Erythroblast (primary cell): ENCODE measurements at regions not wholly inside any gene's neighbourhood (a gene's known extent, or its start where the extent isn't known, plus 50 kb on each side); places are given as distances from the start of the nearest gene placed in this dataset.

ENCODE experiments used
- DNase-seq, 2 experiments: peaks; one replicate each; lab custom pipeline; 2025; lab: John Stamatoyannopoulos, UW
- GATA1 ChIP-seq: IDR thresholded peaks from 2 replicates; pipeline ENCODE4 v1.6.1; 2011; ENCODE audit warnings: low read depth, mild to moderate bottlenecking, control low read depth, low read length, moderate library complexity
- POLR2A ChIP-seq: IDR thresholded peaks from 2 replicates; pipeline ENCODE4 v1.6.1; 2011; ENCODE audit warnings: mild to moderate bottlenecking, low read length

- no peak for TF ChIP-seq GATA1
- TF ChIP-seq POLR2A: no peak
- DNase-seq: no peak
These were observed 274.8 kb downstream of the TSHZ3 start for GRCh38 chr19:31074199-31075125.

GRCh38 chr19:31073485-31074198, 275.6 kb downstream of the TSHZ3 start:
- TF ChIP-seq GATA1 (no peak), POLR2A (no peak)

GRCh38 chr19:31072451-31072850, 276.8 kb downstream of the TSHZ3 start:
- TF ChIP-seq POLR2A: no peak
- TF ChIP-seq GATA1: no peak
- DNase-seq: no peak

More at GRCh38 chr19:31073485-31074198, 275.6 kb downstream of the TSHZ3 start:
- no peak for DNase-seq

GRCh38 chr19:31071136-31071855, 277.9 kb downstream of the TSHZ3 start:
- TF ChIP-seq GATA1 (no peak), POLR2A (no peak)
- DNase-seq: no peak

- TF ChIP-seq POLR2A (no peak), GATA1 (no peak)
- DNase-seq: no peak
These were observed 278.8 kb downstream of the TSHZ3 start for GRCh38 chr19:31070146-31071065.

GRCh38 chr19:31068268-31068667, 281.0 kb downstream of the TSHZ3 start:
- TF ChIP-seq POLR2A (no peak), GATA1 (no peak)
- no peak for DNase-seq

GRCh38 chr19:31066385-31066784, 282.9 kb downstream of the TSHZ3 start:
- DNase-seq: no peak
- no peak for TF ChIP-seq GATA1
- TF ChIP-seq POLR2A: no peak

GRCh38 chr19:31064491-31064890, 284.7 kb downstream of the TSHZ3 start:
- no peak for DNase-seq
- no peak for TF ChIP-seq GATA1
- no peak for TF ChIP-seq POLR2A

- TF ChIP-seq GATA1 (no peak), POLR2A (no peak)
These were observed 290.4 kb downstream of the TSHZ3 start for GRCh38 chr19:31058676-31059340.

GRCh38 chr19:31057476-31057875, 291.8 kb downstream of the TSHZ3 start:
- TF ChIP-seq GATA1: no peak
- no peak for TF ChIP-seq POLR2A
- no peak for DNase-seq

More at GRCh38 chr19:31058676-31059340, 290.4 kb downstream of the TSHZ3 start:
- no peak for DNase-seq

GRCh38 chr19:31055454-31055853, 293.8 kb downstream of the TSHZ3 start:
- no peak for DNase-seq
- TF ChIP-seq GATA1: no peak
- TF ChIP-seq POLR2A: no peak

GRCh38 chr19:31054430-31054829, 294.8 kb downstream of the TSHZ3 start:
- no peak for TF ChIP-seq POLR2A
- no peak for DNase-seq
